Right cardiac atrium (tissue), 5 donors: ENCODE measurements at regions not wholly inside any gene's neighbourhood (a gene's known extent, or its start where the extent isn't known, plus 50 kb on each side); places are given as distances from the start of the nearest gene placed in this dataset.

Experiments used
- ATAC-seq, 2 donors: fragments of 200-7000 bp; cut with Tn5 transposase; one replicate each; pipeline versions ENCODE4 v1.8.0 to v1.9.1; 2020; ENCODE audit warnings: moderate library complexity in 2 of 2, mild to moderate bottlenecking in 1 of 2
- DNase-seq, 3 donors: peaks; one replicate each; pipeline ENCODE4 v3.0.0-alpha.2; 2020
- H3K27ac ChIP-seq: one replicate; pipeline ENCODE4 v1.5.1; 2013; ENCODE audit warnings: mild to moderate bottlenecking, low read length, control low read depth, moderate library complexity
- H3K27me3 ChIP-seq: one replicate; pipeline ENCODE4 v1.6.1; 2013; ENCODE audit not compliant: control insufficient read depth, insufficient read depth
- H3K4me1 ChIP-seq: one replicate; pipeline ENCODE4 v1.6.1; 2013; ENCODE audit warnings: low read length; ENCODE audit not compliant: control insufficient read depth, insufficient read depth
- H3K4me3 ChIP-seq: one replicate; pipeline ENCODE4 v1.5.1; 2013; ENCODE audit warnings: low read length, control low read depth
- H3K9me3 ChIP-seq: one replicate; pipeline ENCODE4 v1.6.1; 2013; ENCODE audit warnings: low read length; ENCODE audit not compliant: control insufficient read depth
- WGBS: extraction: QIAGEN DNeasy Blood & Tissue Kit; methylation state at CpG from one replicate; pipeline ENCODE4 v1.1.7; 2013; 5-methylcytosine and 5-hydroxymethylcytosine counted together
- intact Hi-C, 4 donors: fragments of 100-400 bp; cut with DNase I; formaldehyde crosslinking; loops; one replicate each; pipeline versions ENCODE4 v1.11.0 to v1.14.0; 2022 to 2023
- donor health status: healthy with polysubstance abuse.
- donor health status: DM: no; HTN: yes; CAD: no.
- donor health status: DM: no; HTN: no; CAD: no.
- donor health status: DM: no; HTN: yes; CAD: no; lungs with severe emphysema.
- donor health status: DM: yes; HTN: yes; CAD: no.

DNA sequence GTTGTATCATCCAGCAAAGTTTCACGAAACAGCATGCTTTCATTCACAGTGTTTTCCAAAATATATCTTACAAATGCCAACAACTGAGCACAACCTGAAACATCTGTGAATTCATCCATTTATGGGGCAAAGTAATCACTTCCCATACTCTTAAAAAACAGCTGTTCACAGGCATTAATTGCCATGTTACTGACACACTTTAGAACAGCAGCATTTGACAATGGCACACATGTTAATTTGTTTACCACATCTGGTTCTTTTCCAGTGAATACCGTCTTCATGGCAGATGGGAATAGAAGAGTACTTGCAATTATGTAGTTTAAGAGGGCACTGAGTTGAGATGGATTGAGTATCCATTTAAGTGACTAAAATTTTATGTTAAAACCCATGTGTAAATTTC is 347.4 kb upstream of the LRP1B start:
- DNase-seq (no peak), ATAC-seq (no peak)
- H3K4me1 ChIP-seq = no peaks in the 10 kb centered on the region
- WGBS = 58% methylated on average over 2 of the region's 2 CpGs
- intact Hi-C loops = no loop called here
- H3K9me3 ChIP-seq = no peaks in the 10 kb centered on the region
- no peaks in the 10 kb centered on the region for H3K27me3 ChIP-seq
- no peak overlapping the region for H3K4me3 ChIP-seq
- H3K27ac ChIP-seq = no peak overlapping the region

DNA sequence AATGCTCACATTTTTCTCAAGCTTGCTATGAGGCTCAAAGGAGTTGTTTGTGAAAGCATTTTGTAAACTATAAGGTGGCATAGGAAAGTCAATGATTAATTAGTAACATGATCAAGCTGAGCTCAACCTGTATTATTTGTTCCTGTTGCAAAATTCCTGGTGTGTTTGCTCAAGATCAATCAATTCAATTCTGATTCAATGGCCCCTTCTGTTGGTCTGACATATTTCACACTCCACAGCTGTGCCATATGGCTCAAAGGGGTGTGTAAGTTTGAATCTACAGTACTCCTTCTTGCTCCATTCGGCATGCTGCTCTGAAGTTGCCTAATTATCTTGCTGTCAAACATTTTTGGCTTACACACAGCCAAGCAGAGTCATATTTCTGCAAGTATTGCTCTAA is 341.6 kb upstream of the LRP1B start:
- ATAC-seq (no peak), DNase-seq (no peak)
- no peaks in the 10 kb centered on the region for H3K9me3 ChIP-seq
- no peak overlapping the region for H3K27ac ChIP-seq
- 30% methylated on average over 1 of the region's 1 CpG for WGBS
- no peak overlapping the region for H3K4me3 ChIP-seq
- no peaks in the 10 kb centered on the region for H3K4me1 ChIP-seq
- intact Hi-C loops = no loop called here
- H3K27me3 ChIP-seq = no peaks in the 10 kb centered on the region

DNA sequence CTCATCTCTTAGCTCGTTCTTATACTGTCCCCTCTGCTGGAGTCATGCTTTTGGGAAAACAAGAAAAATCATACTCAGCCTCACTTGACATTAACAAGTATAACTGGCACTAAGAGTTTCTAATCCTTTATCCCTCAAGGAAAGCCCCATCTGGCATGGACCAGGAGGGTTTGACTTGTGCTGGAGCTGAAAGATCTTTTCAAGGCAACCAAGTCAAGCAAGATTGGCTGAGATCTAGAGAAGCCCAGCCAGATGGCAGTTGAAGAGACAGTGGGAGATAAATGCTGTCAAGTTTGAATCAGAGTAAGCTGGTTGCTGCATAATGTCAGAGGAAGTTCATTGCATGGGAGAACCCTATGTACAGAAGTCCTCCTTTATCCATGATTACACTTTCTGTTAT is 336.5 kb upstream of the LRP1B start:
- 65% methylated on average over 1 of the region's 1 CpG for WGBS
- Histone ChIP-seq H3K27me3 (no peaks in the 10 kb centered on the region), H3K9me3 (no peaks in the 10 kb centered on the region), H3K4me1 (no peaks in the 10 kb centered on the region), H3K4me3 (no peak overlapping the region), H3K27ac (no peak overlapping the region)
- no peak for ATAC-seq
- DNase-seq = no peak
- intact Hi-C loops = no loop called here

DNA sequence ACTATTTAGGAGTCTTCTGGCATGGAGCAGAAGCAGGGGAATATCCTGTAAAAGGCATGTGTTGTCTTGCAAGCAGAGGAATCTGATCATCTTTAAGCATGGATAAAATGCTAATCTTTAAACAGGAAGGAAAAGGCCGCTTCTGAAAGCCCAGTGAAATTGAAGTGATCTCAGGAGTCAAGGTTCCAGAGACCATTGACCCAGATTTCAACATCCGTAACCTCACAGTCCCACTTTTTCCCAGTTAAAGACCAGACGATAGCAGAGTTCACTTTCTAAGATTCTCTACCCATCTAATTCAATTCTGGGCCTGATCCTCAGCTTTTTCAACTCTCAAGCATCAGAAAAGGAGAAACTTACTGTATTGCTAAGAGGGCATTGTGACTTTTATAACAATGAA is 332.2 kb upstream of the LRP1B start:
- Histone ChIP-seq H3K4me3 (no peak overlapping the region), H3K27ac (no peak overlapping the region), H3K9me3 (no peaks in the 10 kb centered on the region), H3K4me1 (no peaks in the 10 kb centered on the region), H3K27me3 (no peaks in the 10 kb centered on the region)
- DNase-seq (no peak), ATAC-seq (no peak)
- 78% methylated on average over 3 of the region's 3 CpGs for WGBS
- intact Hi-C loops = no loop called here

DNA sequence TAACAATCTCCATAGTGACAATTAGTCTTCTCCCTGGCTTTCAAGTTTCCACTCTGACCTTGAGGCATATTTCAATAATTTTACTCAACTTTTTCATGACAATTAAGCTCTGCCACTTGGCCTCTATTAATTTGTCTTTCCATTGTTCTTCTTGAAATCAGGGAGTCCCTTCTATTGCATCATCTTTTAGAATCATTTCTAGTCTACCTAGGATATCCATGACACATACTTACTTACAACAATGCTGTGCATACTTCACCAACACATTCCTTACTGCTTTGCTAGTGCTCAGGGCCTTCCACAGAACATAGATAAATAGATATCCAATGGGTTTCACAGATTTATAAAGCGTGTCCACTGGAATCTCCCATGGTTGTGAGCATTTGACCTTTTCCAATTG is 331.5 kb upstream of the LRP1B start:
- WGBS = 57% methylated on average over 1 of the region's 1 CpG
- no peak overlapping the region for H3K27ac ChIP-seq
- no peaks in the 10 kb centered on the region for H3K4me1 ChIP-seq
- intact Hi-C loops = no loop called here
- no peaks in the 10 kb centered on the region for H3K27me3 ChIP-seq
- H3K9me3 ChIP-seq = no peaks in the 10 kb centered on the region
- no peak overlapping the region for H3K4me3 ChIP-seq
- ATAC-seq = no peak
- DNase-seq = no peak

DNA sequence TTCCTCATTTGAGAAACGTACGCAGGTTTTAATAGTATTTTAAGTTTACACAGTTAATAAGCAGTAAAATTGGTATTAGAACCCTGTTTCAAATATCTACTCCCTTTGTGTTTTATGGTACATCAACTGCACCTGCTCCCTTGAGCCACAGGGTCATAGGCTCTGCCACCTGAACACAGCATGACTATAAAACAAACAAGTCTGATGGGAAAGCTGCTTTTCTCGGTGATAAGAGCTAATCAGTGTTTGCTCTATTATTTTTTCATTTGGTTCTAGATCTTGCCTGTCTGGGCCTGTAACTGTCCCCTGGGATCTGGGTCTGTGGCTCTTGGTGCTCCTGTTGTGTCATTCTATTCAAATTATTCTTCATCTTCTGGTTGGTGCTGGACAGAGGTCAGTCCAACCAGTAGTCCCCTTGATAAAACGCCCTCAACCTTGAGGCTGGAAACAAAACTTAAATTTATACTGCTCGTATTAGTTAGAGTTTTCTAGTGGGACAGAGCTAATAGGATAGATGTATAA is 314.8 kb upstream of the LRP1B start:
- Histone ChIP-seq H3K27me3 (no peaks in the 10 kb centered on the region), H3K4me3 (no peak overlapping the region), H3K27ac (no peak overlapping the region), H3K9me3 (no peaks in the 10 kb centered on the region), H3K4me1 (no peaks in the 10 kb centered on the region)
- ATAC-seq (no peak), DNase-seq (no peak)
- intact Hi-C loops = no loop called here
- WGBS = 77% methylated on average over 5 of the region's 5 CpGs

DNA sequence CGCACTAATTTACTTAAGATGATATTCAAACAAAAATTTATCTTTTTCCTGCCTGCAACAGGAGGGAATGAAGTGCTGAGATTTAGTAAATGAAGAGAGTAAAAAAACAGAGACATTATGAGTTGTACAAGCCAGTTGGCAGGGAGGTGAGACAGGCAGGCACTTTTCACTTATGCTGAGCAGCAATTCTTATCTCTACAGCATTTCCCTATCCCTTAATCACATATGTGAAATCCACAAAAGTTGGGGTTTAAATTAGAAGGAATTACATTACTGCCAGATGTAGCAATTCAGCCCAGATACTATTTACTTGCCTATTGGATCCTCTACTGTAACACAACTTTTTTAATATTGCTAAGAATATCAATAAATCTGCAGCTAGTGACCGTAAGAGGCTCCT is 314.2 kb upstream of the LRP1B start:
- intact Hi-C loops = no loop called here
- H3K4me3 ChIP-seq = no peak overlapping the region
- WGBS = 76% methylated on average over 2 of the region's 2 CpGs
- H3K4me1 ChIP-seq = no peaks in the 10 kb centered on the region
- DNase-seq (no peak), ATAC-seq (no peak)
- H3K27me3 ChIP-seq = no peaks in the 10 kb centered on the region
- no peak overlapping the region for H3K27ac ChIP-seq
- H3K9me3 ChIP-seq = no peaks in the 10 kb centered on the region

DNA sequence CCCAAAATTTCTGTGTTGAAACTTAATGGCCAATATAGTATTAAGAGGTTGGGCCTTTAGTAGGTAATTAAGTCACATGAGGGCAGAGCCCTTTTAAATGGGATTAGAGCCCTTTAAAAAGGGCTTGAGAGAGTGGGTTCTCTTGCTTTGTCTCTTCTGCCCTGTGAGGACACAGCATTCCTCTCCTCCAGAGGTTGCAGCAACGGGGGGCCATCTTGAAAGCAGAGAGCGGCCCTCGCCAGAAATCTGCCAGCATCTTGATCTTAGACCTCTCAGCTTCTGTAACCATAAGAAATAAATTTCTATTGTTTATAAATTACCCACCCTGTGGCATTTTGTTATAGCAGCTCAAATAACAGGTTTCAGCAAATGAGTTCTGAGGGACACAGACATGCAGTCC is 305.0 kb upstream of the LRP1B start:
- no peak overlapping the region for H3K27ac ChIP-seq
- no peaks in the 10 kb centered on the region for H3K4me1 ChIP-seq
- H3K4me3 ChIP-seq = no peak overlapping the region
- no peaks in the 10 kb centered on the region for H3K9me3 ChIP-seq
- peak in 2 of 3 donors; percentile 25 to 27 for DNase-seq
- intact Hi-C loops = no loop called here
- WGBS = 63% methylated on average over 3 of the region's 3 CpGs
- no peak for ATAC-seq
- H3K27me3 ChIP-seq = no peaks in the 10 kb centered on the region

DNA sequence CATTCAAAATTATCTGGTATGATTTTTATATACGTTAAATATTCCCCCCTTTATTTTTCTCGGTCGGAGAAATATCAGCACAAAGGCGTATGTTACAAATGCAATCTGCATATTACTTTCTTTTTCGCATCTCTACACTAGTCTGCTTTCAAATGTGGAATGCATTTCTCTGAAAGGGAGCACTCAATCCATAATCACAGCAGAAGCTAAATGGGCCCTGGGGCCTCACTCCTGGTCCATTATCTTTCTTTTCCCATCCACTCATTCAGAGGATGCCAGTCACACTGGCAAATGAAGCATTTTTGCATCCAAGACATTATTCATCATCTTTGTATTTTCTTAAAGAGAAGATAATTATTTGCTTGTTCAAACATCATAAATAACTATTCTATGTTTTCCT is 295.2 kb upstream of the LRP1B start:
- ATAC-seq (no peak), DNase-seq (no peak)
- intact Hi-C loops = no loop called here
- Histone ChIP-seq H3K4me3 (no peak overlapping the region), H3K27me3 (no peaks in the 10 kb centered on the region), H3K4me1 (no peaks in the 10 kb centered on the region), H3K9me3 (no peaks in the 10 kb centered on the region), H3K27ac (no peak overlapping the region)
- 57% methylated on average over 5 of the region's 5 CpGs for WGBS

DNA sequence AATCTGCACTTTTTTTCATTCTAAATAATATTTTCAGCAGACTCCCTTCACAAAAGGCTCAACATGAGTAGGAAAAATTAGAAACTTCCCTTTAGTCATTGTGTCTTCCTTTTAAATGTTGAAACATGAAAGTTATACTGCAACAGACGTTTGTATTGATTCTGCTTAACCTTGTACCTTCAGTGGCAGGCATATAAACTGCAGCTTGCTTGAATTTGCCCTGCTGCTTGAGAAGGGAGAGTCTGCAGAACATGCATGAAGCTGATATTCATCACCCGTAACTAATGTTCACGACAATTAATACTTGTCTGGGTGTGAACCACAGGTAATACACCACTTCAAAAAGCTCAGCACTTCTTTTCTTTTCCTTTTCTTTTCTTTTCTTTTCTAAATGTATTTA is 294.7 kb upstream of the LRP1B start:
- no peak for DNase-seq
- no peak overlapping the region for H3K4me3 ChIP-seq

DNA sequence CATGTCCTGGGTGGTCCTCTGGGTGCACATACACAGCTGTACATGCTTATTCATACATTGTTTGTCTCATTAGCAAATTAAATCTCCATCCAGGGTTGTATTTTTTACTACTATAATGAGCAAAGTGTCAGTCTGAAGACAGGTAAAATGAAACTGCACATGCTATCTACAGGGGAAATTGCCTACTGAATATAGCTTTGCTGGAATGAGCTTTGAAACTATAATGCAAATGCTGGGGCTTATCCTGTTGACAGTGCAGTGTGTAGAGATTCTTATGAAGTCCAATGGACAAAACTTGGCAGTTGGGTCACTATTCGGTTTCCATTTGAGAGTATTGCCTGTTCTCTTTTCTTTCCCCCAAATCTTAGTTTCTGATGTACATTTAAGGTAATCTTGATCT is 292.8 kb upstream of the LRP1B start:
- ATAC-seq (no peak), DNase-seq (no peak)
- Histone ChIP-seq H3K27me3 (no peaks in the 10 kb centered on the region), H3K4me1 (no peaks in the 10 kb centered on the region), H3K9me3 (no peaks in the 10 kb centered on the region), H3K27ac (no peak overlapping the region), H3K4me3 (no peak overlapping the region)
- intact Hi-C loops = no loop called here
- WGBS = 75% methylated on average over 1 of the region's 1 CpG

More for the DNA sequence above, 294.7 kb upstream of the LRP1B start:
- no peak overlapping the region for H3K27ac ChIP-seq
- no peaks in the 10 kb centered on the region for H3K27me3 ChIP-seq
- intact Hi-C loops = no loop called here
- no peak for ATAC-seq
- WGBS = 54% methylated on average over 3 of the region's 3 CpGs
- H3K9me3 ChIP-seq = no peaks in the 10 kb centered on the region
- no peaks in the 10 kb centered on the region for H3K4me1 ChIP-seq

DNA sequence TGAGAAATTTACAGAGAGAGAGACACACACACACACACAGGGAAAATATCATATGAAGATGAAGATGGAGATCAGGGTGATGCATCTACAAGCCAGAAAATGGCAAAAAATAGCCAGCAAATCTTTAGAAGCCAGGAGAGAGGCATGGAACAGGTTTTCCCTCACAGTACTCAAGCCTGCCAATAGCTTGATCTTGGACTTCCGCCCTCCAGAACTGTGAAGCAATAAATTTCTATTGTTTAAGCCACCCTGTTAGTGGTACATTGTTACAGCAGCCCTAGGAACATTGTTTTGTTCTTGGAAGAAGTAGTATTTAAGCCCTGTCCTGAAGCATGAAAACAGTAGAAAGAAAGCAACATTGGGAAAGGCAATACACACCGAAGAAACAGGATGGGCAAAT is 292.0 kb upstream of the LRP1B start:
- 81% methylated on average over 2 of the region's 2 CpGs for WGBS
- Histone ChIP-seq H3K4me3 (no peak overlapping the region), H3K27ac (no peak overlapping the region), H3K27me3 (no peaks in the 10 kb centered on the region), H3K9me3 (no peaks in the 10 kb centered on the region), H3K4me1 (no peaks in the 10 kb centered on the region)
- no peak for ATAC-seq
- intact Hi-C loops = no loop called here
- DNase-seq = no peak
